ENCODE measurements at regions not wholly inside any gene's neighbourhood (a gene's known extent, or its start where the extent isn't known, plus 50 kb on each side); places are given as distances from the start of the nearest gene placed in this dataset.

DNA sequence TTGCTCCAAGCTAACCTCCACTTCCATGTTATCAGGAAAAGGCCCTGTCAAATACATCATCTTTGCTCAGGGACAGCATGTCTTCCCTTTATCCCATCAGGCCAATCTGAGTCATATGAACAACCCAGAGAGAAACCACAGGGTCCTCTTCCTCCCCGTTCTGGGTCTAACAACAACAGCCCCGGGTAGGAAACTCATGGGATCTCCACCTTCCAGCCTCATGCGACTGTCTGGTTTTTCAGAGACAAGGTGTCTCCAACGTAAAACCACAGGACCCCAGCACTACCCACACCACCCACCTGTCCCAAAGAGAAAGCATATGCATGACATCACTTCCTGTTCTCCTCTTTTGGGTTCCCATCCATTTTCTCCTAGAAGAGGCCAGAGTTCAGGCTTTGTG is 217.9 kb downstream of the ENC1 start:
- DNase-seq: no peak

DNA sequence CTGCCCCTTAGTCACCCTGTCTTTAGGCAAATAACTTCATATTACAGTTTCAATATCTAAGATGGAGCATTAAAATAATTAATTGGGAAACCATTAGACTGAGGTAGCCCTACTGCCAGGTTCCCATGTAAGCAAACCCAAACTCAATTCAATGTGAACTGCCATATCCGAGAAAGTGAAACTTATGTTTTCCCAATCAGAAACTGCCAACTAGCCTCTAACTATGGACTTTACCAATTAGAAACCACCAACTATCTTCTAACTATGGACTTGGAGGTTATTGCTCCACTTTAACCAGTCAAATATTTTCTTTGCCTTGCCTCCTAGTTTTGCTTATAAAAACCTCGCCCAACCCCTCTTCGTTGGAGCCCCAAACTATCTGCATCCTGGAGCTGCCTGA is 218.5 kb downstream of the ENC1 start:
- no peak for DNase-seq

DNA sequence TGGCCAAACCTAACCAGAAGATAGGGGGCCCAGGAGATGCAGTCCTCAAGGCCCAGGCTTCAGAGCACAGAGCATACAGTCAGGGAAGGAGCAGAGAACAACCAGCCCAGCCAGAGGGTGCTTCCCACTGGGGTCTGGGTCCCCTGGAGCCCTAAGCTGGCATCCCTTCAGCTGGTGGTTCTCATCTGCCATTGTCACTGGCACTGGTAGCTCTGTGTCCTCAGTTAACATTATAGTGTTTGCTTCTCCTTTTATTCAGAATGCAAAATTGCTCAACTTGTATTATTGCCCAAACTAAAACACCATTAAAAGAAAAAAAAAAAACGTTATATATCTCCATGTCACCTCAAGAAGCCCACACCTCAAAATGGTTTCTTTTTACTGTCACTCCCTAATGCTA is 219.2 kb downstream of the ENC1 start:
- DNase-seq: no peak

DNA sequence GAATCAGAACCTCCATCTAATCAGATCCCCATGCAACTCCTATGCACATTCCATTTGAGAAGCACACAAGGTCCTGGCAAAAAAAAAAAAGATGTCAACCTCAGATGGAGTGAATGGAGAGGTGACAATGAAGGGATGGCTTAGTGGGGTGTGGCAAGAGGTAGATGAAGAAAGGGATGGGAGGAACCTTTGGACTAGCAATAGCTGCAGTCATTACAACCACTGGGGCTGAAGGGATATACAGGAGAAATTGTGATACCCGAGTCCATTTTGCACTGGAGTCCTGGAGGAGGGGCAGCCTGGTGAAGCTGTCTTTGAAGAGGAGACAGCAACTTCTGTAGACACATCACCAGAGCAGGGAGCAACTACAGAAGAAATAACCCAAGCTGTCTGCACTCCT is 219.6 kb downstream of the ENC1 start:
- no peak for DNase-seq

DNA sequence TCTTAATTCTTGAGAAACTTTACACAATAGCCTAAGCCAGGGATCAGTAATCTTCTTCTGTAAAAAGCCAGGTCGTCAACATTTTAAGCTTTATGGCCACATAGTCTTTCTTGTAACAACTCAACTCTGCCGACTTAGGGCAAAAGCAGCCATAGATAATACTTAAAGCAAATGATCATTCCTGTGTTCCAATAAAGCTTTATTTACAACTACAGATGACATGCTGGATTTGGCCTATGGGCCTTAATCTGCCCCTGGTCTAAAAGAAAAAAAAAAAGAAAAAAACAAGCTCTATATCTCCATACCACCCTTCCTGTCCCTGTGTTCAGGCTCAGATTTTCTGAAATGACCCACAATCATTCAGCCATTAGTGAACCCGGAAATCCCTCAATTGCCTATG is 220.3 kb downstream of the ENC1 start:
- no peak for DNase-seq

DNA sequence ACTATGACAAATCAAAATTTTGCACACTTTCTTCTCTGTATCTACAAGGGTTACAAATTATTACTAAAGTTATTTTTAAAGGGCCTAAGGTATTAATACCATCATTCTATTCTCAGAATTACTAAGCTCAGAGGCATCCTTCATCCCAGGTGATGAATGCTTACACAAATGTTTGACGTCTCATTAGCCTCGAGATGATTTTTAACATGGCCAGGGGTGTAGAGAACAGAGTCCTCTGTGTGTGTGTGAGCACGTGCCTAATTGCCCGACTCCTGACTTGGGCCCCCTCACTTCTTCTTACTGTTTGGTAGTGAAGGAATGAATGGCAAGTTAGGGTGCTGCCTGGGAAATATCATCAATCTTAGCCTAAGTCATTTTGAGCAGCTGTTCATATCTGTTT is 221.1 kb downstream of the ENC1 start:
- no peak for DNase-seq

DNA sequence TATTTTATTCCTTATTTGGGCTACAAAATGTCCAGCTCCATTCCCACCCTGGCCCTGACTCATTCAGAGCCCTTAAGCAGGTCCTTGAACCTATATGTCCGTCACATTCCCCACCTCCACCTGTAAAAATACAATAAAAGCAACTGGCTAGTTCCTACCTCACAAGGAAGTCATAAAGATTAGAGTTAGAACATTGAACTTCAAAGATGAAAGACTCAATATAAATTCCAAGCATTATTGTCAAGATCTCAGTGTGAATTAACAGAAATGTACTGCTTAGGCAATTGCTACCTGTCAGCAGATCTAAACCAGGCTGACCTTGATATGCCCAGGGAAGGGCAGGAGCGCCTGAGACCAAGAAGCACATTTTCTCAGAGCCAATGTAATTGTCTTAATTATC is 221.8 kb downstream of the ENC1 start:
- DNase-seq: no peak

DNA sequence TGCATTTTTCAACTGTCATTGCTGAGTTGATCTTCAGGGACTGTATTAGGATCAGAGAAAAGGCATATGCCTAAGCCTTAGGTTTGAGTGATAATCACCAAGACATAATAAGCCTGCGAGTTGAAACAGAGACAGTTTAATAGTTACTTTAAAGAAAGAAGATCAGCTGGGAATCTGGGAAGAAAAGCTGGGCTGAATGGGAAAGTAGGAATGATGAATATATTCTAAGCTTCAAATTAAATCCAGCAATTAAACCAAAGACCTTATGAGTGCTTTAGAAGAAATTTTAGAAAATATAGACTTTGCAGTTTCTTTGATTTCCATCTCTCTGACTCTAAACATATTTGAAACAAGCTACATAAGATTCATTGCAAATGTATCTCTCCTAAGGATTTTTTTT is 222.3 kb downstream of the ENC1 start:
- DNase-seq: no peak

DNA sequence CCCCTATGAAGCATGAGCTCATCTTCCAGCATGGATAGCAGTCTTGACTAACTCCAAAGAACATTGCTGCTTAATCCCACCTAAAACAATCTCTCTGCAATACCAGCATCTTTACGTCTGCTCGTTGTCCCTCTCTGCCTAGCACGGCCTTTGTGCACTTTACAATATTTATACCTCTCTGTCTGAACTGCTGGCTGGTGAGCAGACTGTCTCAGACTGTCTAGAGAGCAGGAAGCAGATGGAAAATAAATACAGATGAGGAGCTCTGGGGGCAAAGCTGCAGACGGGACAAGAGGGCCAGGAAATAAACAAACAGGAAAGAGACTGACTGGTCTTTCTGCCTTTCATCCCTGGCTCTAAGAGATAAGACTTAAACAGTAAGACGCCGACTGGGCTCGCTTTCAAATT is 224.8 kb downstream of the ENC1 start:
- no peak for DNase-seq

DNA sequence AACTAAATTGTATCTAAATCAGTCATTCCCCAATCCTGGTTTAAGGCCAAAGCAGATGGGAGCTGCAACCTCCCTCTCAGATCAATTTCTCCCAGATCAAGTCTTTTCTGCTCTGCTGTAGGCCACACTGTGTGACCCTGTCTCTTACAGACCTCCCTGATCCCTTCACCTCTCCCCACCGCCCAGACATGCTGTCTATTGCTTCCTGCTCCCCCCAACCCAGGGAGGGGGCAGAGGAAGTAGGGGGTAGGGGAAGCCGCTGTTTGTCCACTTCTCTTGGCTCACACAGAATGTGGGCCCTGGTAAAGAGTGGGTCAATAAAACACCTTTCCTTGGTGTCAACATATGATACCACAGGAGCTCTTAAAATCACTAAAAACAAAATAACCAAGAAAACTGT is 226.3 kb downstream of the ENC1 start:
- no peak for DNase-seq

DNA sequence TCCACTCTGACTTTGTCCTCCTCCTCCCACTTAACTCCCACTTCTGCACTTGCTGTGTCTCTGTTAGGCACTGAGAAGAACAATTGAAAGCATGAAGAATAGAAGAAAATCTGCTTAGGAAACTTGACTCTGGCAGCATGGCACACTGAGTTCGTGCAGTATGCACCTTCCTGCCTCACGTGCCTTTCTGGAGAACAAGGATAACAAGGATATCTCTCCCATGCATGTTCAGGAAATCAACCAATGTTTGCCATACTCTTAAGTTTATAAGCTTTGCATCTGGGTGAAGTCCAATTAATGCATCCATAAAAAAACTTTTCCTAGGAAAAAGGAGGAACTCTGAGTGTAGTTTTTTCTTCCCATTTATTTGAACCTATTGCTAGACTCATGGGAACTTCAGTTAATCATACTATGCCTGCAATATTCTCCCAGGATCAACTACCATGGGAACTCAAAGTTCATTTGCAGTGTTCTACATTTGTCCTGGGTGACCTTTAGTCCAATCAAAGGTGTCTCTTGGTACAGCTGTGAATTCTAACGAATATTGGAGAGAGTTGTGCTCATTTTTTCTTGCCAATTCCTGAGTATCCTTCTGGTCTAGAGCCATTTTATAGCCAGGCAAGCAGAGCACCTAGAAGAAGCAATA is 227.0 kb downstream of the ENC1 start:
- no peak for DNase-seq

DNA sequence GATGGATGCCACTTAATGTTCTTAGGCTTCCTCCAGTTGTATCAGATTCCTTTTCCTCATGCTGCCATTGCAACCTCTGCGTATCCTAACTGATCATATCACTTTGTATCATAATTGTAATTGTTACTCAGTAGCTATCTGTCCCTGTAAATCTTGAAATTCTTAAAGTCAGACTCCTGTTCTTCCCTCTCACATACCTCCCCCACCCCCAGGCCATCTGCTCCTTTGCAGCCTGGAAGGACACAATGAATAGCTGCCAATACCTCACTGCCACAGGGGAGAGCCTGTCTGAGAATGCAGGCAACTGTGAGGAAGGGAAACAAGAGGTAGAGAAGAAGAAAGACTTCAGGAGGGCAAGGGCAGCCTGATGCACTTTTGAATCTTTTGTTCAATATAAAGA is 228.5 kb downstream of the ENC1 start:
- DNase-seq: no peak

DNA sequence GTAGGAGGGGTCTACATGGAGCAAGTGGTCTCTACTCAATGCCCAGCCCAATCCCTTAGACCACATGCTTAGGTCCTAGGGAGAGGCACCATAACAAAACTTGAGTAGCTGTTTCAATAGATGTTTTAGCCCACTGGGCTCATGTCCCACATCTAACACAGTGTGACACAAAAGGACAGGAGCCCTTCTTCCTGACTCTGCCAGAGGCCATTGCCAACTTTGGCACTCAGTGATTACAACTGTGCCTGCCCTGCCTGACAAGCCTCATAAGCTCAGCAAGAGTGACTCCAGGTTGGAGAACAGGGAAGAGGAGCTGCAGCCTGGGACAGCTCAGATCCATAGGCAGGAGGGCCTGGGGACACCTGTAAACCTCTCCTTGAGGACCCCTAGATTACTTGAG is 230.8 kb downstream of the ENC1 start:
- DNase-seq: no peak

DNA sequence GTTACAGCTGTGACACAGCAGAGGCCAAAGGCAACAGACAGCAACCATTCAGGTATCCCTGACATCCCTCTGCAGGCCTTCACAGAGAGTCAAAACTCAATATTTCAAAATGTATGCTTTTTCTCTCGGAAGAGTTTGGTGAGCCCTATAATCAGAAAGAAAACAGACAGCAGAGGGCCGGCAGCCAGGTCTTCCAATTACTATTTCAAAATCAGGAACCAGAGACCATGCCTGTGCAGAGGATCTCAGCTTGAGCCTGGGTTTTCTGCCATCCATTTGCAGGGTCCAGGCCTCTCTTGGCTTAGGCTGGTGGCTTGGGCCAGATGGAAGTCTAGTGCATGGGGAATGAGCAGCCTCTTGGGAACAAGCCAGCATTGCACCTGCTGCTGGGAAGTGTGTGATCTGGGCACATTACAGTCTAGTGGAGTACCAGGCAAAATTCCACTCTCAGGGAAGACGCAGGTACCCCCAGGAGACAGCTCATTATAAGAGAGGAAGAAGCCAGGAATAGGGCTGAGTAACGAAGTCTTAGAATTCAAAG is 231.3 kb downstream of the ENC1 start:
- no peak for DNase-seq

DNA sequence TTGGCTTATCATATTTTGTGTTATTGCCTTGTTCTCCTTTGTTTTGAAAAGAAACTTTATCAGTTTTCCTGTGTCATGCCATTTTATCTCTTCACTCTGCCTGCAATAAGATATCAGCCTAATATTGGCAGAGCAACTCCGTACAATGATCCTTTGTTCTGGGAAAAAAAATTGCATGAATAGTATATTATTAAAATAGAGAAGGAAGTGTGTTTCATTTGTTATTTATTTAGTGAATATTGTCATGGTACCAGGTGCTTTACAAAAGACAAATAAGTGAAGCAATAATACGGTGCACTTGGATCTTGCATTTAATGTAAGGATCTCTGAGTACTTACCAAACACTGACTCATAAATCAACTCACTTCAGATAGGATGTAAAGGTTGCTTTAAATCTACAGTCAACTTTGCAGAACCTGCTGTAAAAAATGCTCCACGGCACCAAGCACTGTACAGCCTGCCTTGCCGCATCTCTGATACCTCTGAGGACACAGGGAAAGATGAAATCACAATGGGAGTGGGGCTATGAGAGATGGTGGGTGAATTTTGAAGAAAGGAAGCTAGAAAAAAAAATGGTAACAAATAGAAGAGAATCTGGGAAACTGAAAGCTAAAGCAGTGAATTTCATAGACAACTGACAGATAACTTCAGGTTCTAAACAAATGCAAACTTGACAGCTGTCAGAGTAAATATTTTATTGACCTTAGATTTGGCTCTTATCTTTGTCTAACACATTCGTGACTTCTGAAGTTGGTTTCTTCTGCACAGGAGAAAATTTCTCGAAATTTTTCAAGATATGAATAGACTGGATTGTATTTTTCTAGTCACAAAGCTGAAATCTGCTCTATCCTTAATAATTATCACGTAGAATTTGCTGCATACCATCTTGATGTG is 232.1 kb downstream of the ENC1 start:
- DNase-seq: no peak

DNA sequence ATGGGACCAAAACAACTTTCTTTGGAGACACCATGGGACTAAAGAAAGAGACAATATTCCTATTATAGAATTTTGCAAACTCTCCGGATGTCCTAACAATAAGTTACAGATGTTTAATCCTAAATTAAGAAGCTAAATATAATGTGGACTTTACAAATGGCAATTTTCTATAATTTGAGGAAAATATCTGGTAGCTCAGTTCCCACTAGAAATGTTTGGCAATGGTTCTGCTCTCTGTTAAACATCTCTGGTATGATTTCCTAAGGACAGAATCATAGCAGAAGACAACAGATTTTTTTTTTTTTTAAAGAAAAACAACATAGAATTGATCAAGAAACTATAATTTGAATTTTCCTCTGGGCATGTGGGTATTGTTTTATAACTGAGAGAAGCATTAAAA is 232.8 kb downstream of the ENC1 start:
- no peak for DNase-seq

DNA sequence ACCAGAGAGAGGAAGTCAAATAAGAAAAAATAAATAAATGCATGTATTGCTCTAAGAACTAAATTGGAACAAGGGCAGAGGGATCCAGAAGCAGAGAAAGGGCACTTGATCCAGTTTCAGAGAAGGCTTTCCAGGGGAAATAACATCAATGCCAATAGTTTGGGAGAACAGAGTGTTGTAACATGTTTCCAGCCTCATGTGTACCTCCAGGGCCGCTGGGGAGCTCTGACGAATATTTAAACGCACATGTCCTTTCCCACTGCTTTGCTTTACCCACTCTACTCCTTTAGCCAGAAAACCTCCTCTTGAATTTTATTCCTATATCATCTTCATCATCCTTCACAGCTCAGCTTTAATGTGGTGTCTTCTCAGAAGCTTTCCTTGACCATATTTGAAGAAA is 233.7 kb downstream of the ENC1 start:
- DNase-seq: no peak

DNA sequence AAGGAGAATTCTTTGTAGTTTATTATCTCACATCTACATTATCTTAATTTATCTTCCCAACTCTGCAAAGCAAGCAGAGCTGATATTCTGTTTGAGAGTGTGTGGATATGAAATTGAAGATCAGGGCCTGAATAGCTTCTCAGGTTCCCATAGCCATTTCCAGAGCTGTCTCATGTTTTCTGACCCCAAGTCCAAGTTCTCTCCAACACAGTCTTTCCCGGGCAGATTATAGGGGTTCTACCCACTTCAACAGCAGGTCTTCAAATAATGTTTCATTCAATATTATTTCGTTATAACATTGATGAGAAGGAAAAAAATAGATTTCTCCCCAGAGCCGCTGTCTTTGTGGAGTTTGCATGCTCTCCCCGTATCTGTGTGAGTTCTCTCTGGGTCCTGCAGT is 234.9 kb downstream of the ENC1 start:
- no peak for DNase-seq

DNA sequence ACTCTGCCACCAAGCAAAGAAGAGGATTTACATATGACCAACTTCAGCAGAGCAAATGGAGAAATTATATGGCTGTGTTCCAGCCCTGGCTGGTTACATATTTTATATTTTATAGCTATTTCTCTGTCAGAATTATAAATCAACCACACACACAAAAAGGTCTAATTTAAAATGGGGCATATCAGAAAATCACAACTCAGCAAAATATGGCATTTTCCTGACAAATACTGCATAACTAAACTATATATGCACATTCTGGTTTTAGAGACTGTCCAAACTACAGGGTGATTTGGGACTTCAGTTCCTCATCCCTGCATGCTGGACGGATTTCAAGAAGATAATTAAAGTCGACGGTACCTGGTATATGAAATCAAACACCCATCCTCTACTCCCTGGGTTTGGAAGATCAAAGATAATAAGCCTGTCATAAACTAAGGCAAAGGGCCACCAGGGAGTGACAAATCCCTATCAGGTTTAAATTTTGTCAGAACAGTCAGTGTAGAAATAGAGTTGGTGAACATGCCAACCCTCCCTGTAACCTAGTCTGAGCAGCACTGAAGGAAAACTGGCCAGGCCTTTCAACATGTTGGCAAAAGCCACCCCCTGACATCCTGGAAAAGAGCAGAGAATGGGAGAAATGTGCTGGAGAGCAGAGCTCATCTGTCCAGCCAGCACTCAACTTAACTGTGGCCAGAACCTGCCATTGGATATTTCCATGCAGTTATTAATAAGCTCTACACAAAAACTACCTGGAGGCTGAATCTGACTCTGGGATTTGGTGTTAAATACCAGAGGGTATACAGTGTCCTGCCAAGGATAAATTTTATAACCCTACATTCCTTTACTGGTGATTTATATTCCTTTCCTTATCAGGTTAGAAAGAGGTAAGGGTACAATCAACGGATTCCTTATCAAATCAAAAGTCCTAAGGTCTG is 235.7 kb downstream of the ENC1 start:
- no peak for DNase-seq

DNA sequence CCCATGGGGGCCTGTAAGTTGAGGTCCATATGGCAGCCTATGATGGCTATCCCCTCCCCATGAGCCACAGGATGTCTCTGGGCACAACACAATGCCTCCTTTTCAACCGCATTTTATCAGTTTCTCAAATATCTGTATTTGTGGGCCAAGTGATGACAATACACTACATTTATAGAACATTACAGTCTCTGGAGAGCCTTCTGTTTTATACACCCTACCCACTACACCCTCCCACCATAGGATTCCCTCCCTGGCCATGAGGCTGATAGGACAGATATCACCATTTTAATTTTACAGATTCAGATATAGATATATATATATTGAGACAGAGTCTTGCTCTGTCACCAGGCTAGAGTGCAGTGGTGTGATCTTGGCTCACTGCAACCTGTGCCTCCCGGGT is 236.8 kb downstream of the ENC1 start:
- DNase-seq: no peak

DNA sequence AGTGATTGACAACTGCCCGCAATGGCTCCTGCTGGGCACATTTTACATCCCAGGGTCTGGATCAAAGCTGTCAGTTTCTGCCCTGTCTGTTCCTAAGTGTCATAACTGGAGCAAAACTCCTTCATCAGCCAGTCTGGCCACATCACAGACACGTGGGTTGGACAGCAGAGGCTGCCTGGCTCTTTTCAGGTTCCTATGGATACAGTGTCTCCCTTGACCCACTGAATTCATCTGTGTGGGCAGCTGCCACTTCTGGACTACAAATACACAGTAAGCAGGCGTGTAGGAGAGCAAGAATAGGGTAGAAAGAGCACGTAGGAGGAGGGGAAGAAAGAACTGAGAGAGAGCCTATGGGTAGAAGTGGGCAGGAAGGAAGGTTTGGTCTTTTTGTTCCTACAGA is 238.0 kb downstream of the ENC1 start:
- DNase-seq: no peak

DNA sequence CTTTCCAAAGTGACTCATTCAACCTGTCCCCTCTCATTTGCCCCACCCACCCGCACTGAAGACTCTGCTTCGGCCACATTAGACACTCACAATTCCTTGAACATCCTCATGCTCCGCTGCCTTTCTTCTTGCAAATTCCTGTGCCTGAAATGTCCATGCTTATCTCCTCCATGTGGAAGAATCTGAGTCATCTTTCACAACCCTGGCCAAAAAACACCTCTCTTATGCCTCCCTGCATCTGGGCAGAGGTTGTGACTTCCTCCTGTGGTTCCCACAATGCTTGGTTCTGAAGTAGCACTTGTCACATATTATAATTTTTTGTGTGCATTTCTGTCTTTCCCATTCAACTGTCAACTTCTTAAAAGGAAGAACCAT is 238.6 kb downstream of the ENC1 start:
- no peak for DNase-seq

DNA sequence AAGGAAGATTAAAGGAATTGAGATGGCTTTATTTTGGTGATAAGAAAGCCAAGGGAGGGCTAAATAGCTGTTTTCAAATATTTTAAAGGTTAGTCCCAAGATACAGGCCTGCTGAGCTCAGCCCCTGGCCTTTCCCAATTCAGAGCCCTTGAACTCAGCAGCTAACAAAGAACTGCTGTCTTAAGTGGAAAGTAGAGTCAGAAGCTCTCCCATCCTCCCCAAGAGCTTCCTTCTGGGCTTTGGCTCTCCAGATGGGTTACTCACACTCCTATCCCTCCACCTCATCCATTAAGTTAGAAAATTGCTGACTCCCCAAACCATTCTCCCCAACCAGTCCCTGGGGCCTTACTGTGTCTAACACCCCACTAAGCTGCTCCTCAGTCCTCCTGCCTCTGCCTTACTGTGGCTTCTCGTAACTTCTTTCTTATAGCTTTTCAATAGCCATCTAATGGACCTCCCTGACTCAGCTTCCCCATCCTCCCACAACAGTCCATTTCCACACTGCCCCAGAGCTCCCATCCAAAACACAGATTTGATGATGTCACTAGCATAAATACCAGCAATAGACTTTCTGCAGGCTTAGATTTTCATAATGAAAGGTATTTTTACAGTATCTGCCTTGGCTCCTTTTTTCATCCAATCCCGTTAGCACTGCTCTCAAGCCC is 239.1 kb downstream of the ENC1 start:
- no peak for DNase-seq

All from CD4-positive, alpha-beta T cell treated with Interleukin-4 for 1 hour (primary cell).